GM12864 (cell line): ENCODE measurements at regions not wholly inside any gene's neighbourhood (a gene's known extent, or its start where the extent isn't known, plus 50 kb on each side); places are given as distances from the start of the nearest gene placed in this dataset.

ENCODE experiments used
- DNase-seq: peaks from one replicate; pipeline ENCODE4 v3.0.0-alpha.2; 2011; ENCODE audit warnings: low read depth
- H3K4me3 ChIP-seq: 2 replicates; pipeline ENCODE4 v1.5.1; 2011; ENCODE audit warnings: mild to moderate bottlenecking, low read depth, low read length, control low read depth
- TF ChIP-seq, protein P1 (sequence below): IDR thresholded peaks from 2 replicates; pipeline ENCODE4 v1.5.1; 2011; ENCODE audit warnings: low read depth, mild to moderate bottlenecking, moderate library complexity, low read length, control low read depth, inconsistent platforms; ENCODE audit errors: missing control alignments

DNA sequence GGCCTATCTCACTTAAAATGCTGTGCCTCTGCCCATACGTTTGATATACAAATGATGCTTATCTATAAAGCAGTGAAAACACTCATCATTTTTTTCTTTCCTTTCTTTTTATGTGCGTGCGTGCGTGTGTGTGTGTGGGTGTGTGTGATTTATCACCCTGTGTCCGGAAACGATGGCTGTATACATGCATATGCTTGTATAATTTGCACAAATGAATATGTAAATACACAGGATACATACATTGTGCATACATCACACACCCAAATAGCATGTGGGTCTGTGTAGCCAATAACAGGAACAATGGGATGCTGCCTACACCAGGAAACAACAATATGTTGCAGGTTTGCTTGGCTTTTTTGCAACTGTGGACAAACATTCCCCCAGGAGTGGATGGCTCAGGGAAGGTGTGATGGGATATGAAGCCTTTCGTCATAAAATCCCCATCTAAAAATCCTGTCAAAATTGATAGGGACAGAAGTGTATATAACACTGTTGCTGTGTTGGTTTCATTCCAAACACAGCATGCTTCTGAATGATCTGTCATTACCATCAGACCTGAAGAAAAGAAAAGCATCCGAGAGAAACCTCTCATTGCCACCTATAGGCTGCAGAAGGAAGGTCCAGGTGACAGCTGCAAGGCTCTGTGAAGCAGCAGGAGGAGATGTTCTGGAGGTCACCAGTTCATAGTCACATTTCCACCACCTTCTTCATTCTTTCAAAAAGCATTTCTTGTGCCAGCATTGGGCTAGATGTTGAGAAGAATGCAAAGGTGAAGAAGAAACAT lies 503.9 kb upstream of the NR2F2 start:
- TF ChIP-seq, protein P1, sequence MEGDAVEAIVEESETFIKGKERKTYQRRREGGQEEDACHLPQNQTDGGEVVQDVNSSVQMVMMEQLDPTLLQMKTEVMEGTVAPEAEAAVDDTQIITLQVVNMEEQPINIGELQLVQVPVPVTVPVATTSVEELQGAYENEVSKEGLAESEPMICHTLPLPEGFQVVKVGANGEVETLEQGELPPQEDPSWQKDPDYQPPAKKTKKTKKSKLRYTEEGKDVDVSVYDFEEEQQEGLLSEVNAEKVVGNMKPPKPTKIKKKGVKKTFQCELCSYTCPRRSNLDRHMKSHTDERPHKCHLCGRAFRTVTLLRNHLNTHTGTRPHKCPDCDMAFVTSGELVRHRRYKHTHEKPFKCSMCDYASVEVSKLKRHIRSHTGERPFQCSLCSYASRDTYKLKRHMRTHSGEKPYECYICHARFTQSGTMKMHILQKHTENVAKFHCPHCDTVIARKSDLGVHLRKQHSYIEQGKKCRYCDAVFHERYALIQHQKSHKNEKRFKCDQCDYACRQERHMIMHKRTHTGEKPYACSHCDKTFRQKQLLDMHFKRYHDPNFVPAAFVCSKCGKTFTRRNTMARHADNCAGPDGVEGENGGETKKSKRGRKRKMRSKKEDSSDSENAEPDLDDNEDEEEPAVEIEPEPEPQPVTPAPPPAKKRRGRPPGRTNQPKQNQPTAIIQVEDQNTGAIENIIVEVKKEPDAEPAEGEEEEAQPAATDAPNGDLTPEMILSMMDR: no peak
- no peak for DNase-seq
- H3K4me3 ChIP-seq: no peak overlapping the region

DNA sequence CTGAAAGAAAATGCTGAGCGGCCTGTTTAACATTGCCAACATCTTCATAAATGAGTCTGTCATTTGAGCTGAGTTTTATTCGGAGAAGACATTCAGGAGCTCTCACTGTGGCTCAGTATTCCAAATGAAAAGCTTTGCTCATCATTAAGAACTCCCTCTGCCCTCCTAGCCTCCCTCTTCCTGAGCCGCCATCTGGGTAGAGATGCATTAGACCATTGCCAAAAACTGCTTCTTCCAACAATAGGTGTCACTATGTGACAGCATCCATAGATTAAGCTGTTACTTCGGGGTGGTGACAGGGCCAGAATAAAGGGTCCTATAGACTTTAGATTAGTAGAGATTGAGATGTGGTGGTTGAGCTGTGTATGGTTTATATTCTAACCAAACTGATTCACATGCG lies 501.4 kb upstream of the NR2F2 start:
- H3K4me3 ChIP-seq: no peak overlapping the region
- DNase-seq: no peak
- TF ChIP-seq, protein P1: no peak

DNA sequence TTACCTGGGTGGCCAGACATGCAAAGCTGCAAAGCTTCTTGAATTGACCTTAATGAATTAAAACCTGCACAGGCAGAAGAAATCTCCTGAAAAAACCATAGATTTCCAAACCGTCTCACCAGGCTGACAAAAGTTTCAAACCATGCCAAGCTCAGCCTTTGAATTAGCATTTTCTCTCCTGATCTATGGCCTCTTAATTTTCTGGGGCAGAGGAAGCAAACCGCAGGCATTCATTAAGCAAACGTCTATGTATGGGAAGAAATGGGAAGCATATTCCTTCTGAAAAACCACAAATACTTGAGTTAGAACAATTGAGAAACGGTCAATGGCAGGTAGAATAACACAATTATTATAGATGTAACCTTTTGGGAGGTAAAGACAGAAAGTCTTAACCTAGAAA lies 500.2 kb upstream of the NR2F2 start:
- H3K4me3 ChIP-seq: no peak overlapping the region
- TF ChIP-seq, protein P1: no peak

DNA sequence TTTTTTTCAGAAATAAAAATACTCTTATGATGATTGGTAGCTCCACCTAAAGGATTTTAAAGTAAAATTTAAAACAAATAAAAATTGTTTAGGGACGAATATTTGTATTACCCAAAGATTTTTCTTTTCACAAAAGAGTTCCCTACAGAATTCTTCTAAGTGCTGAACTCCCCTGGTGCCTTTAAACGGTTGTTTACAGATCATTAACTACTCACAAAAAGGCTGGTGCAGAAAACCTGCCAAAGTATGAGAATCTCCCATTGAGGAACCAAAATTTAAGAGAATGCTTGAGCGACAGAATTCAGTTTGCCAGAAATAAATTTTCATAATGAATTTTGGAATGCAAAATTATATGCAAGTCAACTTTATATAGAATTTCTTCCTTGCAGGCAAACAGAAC lies 497.8 kb upstream of the NR2F2 start:
- no peak overlapping the region for H3K4me3 ChIP-seq
- DNase-seq: no peak
- TF ChIP-seq, protein P1: no peak

More for the DNA sequence above, 500.2 kb upstream of the NR2F2 start:
- no peak for DNase-seq

DNA sequence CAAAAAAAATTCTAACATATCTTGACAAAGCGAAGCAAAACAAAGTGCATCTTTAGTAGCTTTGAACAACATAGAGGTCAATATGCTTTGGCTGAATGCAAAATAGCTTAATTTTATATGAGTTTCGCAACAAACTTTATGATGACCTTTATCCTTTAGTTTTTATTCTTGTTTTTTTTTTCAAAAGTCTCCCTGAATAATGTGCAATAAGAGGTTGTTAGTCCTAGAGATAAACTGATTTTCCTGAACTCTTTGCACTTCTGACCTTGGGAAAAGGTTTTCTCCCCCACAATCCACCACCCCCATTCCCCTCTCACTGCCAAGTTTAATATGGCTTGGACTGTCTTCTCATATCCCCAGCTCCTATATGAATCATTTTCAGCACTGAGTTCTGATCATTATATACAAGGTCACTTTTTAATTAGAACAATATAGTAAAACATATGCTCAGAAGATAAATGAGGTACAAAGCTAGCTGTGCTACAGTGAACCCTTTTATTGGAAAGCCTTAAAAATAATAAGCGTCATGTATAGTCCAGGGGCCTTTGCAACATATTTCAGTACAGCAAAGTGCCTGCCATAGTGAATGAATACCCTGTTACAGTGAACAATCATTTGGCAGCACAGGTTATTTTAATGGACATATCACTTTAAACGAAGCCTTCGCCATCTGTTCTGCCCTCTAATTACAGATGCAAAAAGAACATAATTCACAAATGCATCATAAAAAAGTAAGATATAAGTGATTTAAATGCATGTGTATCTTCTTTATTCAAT lies 496.3 kb upstream of the NR2F2 start:
- no peak for DNase-seq
- TF ChIP-seq, protein P1: no peak
- no peak overlapping the region for H3K4me3 ChIP-seq

DNA sequence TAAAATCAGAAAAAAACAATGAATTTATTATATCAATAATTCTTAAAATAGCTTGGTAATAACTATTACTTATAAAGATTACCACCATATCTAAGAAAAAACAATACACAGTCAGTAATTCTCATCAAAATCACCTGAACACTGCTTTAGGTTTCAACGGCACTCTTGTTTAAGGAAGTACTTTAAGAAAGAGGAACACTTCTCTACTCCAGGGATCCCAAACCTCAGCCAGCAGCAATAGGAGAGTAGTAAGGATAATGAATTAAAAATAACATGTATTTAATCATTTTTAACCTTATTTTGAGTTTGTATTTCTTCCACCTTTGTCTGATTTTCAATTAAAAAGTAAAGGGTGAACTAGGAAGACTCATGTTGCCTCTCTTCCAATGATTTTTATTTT lies 494.0 kb upstream of the NR2F2 start:
- TF ChIP-seq, protein P1: no peak
- H3K4me3 ChIP-seq: no peak overlapping the region

More for the DNA sequence above, 494.0 kb upstream of the NR2F2 start:
- DNase-seq: no peak
